GM18499 (cell line): ENCODE measurements at regions not wholly inside any gene's neighbourhood (a gene's known extent, or its start where the extent isn't known, plus 50 kb on each side); places are given as distances from the start of the nearest gene placed in this dataset.

Experiments
- ATAC-seq: cut with Tn5 transposase; IDR thresholded peaks from one replicate; pipeline ENCODE4 v1.9.1; 2021; ENCODE audit warnings: moderate number of reproducible peaks; ENCODE audit not compliant: insufficient read depth, unreplicated experiment

- no peak for ATAC-seq
Measured at GRCh38 chr14:105859717-105860614, 333.6 kb downstream of the TMEM121 start.

GRCh38 chr14:105860615-105861580, 334.5 kb downstream of the TMEM121 start:
- ATAC-seq = no peak

GRCh38 chr14:105861985-105862465, 335.6 kb downstream of the TMEM121 start:
- no peak for ATAC-seq

- ATAC-seq = no peak
Measured at GRCh38 chr14:105862581-105863239, 336.3 kb downstream of the TMEM121 start.

- ATAC-seq = no peak
Measured at GRCh38 chr14:105863296-105864108, 337.1 kb downstream of the TMEM121 start.

- no peak for ATAC-seq
Measured at GRCh38 chr14:105864116-105864515, 337.7 kb downstream of the TMEM121 start.

GRCh38 chr14:105864651-105865265, 338.4 kb downstream of the TMEM121 start:
- no peak for ATAC-seq

- no peak for ATAC-seq
Measured at GRCh38 chr14:105865266-105865903, 339.0 kb downstream of the TMEM121 start.

- no peak for ATAC-seq
Measured at GRCh38 chr14:105865904-105866840, 339.8 kb downstream of the TMEM121 start.

- no peak for ATAC-seq
Measured at GRCh38 chr14:105866841-105867321, 340.5 kb downstream of the TMEM121 start.

GRCh38 chr14:105867961-105868599, 341.7 kb downstream of the TMEM121 start:
- no peak for ATAC-seq

- ATAC-seq = no peak
Measured at GRCh38 chr14:105871590-105871989, 345.2 kb downstream of the TMEM121 start.

- no peak for ATAC-seq
Measured at GRCh38 chr14:105873870-105874512, 347.6 kb downstream of the TMEM121 start.

- no peak for ATAC-seq
Measured at GRCh38 chr14:105876158-105876557, 349.8 kb downstream of the TMEM121 start.

GRCh38 chr14:105876829-105877228, 350.4 kb downstream of the TMEM121 start:
- ATAC-seq = no peak

- ATAC-seq = no peak
Measured at GRCh38 chr14:105877645-105878044, 351.3 kb downstream of the TMEM121 start.
